G401 (cell line): ENCODE measurements at regions not wholly inside any gene's neighbourhood (a gene's known extent, or its start where the extent isn't known, plus 50 kb on each side); places are given as distances from the start of the nearest gene placed in this dataset.
"Not testable (repeated sequence)": the region's sequence is repeated elsewhere in the genome, so short reads cannot be mapped to it uniquely, and the experiment has no call there.

ENCODE experiments used
- DNase-seq: peaks from one replicate; pipeline ENCODE4 v3.0.0-alpha.2; 2015; ENCODE audit warnings: low spot score
- in situ Hi-C: cut with HindIII; loops from 2 replicates; pipeline ENCODE4 v1.10.0; 2016; ENCODE audit warnings: low sequenced_read_pairs, mixed read lengths

DNA sequence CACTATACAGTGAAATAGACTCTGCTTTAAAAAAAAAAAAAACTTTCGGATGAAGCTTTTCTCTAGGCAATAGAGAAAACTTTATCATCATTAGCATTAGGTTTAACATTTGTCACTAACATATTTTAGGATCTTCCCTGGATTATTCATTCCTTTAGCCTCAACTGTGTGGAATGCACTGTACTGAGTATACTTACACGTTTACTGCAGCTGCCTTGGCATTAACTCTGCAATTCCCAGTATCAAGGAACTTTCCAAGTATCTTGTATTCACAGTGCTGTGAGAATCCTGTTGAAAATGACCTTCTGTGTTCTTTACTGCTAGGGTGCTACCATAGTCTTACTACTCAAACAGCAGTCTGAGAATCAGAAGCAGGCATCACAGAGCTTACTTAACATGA is 328.2 kb upstream of the COL3A1 start:
- in situ Hi-C loops: no loop called here
- DNase-seq: no peak

DNA sequence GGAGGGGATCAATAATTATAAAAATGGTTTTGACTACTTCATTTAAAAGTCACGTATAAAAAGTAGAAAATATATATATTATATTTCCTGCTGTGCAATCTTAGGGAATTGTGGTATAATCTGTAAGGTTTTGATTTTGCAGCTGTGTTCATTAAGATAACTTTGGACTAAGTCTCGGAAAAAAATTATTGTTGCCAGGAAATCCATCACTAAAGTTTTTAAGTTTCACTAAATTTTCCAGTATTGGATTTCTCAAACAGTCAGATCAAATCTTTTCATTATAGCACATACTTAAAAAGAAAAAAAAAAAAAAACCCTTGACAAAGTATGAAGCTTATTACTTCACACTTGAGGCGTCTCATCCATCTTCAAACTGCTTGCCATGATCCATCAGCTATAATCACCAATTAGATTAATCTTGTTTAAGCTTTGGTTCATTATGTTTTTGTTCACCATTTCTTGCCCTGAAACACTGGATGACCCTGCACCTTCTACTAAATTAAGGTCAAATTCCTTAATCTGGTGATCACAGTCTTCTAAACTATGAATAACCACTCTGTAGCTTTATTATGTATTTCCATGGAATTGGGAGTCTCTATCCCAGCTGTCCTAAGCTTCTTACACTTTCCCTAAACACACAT is 326.6 kb upstream of the COL3A1 start:
- no peak for DNase-seq
- in situ Hi-C loops: no loop called here

DNA sequence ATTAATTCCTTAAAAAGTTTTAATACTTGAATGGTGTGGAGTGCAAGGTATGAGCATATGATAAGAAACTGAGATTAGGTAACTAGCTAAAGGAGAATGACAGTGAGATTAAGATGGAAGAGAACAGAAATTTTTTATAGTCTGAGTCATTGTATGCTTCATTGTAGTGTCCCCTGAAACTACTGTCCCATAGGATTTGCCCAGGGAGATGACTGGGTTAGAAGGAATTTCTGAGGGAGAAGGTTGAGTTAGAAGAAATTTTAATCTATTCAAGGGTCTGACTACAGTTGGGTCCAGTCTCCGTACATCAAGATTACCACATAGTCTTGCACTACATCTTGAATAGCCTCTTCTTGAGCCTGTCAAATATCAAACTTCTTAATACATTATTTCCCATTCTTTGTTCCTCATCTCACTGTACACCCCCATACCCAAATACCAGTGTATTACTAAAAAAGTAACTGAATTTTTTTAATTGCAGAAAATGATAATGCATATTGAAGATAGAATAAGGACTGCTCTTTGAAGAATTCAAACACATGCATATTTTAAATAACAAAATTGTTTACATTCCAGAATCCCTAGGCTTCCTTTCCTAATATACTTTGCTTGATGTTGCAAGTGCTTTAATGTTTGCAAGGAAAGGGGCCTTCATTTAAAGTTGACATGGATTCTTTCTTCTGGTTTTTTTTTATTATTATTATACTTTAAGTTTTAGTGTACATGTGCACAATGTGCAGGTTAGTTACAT is 314.3 kb upstream of the COL3A1 start:
- no peak for DNase-seq
- in situ Hi-C loops: no loop called here

DNA sequence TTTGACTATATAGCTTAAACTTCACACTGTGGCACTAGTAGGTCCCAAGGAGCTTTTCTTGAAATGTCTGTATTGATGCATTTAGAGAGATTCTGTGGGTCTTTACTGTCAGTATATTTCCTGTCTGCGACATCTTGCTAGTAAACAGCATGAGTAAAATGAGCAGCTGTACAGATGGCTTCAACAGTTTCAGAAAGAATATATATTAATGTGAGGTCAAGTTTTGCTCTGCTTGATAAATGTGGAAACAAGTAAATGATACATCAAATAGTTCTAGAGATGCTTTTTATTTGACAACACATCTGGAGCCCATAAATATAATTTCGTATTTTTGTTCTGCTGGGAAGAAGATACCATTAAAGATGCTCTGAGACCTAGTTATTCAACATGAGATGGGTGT is 310.9 kb upstream of the COL3A1 start:
- DNase-seq: no peak
- in situ Hi-C loops: no loop called here

DNA sequence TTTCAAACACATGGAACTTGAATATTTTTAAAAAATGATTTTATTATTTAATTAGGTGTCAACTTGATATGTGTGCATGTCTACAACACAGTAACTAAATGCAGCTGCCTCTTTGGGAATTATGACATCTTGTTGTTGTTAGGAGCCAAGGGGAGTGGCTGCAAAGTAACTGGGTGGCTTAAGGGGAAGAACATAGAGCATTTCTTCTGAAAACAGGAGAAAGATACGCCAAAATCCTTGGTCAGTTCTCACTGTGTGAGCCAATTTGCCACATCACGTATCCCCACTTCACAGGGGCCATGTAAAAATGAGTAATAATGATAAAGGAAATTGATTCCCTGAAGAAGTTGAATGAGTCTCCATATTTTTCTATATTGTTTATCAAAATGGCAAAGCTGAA is 309.8 kb upstream of the COL3A1 start:
- in situ Hi-C loops: no loop called here
- no peak for DNase-seq

DNA sequence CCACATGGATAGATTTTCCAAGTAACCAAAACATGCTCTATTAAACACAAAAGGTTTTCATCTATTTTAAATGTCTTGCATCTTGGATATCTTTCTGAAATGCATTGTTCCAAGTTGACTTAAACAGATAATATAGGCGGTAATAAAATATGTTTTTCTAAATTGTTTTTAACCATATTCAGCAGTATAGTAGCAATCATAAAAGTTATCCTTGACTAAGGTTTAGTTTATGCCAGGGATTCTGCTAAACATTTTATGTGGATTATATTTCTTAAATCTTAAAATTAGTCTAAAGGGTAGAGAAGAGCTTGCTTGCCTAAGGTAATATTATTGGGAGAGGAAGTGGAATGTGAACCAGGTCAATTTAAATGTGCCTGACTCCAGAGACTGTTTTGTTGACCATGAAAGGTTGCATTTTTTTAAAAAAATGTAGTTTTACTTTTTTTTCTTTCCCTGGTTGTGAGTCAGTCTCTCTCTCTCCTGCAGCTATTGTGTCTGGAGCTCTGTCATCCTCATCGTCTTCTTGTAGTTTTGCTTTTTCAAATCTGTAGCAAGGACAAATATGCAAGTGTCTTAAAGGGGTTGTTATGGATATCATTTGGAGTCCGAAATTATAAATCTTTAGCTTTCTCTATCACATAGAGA is 309.1 kb upstream of the COL3A1 start:
- DNase-seq: no peak
- in situ Hi-C loops: no loop called here

DNA sequence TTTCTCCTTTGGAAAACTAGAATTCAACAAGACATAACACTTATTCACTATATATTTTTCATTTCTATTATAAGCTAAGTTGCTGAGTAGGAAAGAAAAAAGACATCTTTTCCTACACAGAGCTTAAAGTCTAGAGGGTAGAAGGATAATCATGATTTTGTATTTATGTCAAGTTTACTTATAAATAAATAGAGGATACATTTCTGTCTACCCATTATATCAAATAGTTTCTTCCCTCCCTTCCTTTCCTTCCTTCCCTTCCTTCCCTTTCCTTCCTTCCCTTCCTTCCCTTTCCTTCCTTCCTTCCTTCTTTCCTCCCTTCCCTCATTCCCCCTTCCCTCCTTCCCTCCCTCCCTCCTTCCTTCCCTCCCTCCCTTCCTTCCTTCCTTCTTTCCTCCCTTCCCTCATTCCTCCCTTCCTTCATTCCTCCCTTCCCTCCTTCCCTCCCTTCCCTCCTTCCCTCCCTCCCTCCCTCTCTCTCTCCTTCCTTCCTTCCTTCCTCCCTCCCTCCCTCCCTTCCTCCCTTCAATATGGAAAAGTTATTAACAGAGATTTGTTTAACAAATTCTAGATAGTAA is 308.4 kb upstream of the COL3A1 start:
- no peak for DNase-seq
- in situ Hi-C loops: no loop called here

DNA sequence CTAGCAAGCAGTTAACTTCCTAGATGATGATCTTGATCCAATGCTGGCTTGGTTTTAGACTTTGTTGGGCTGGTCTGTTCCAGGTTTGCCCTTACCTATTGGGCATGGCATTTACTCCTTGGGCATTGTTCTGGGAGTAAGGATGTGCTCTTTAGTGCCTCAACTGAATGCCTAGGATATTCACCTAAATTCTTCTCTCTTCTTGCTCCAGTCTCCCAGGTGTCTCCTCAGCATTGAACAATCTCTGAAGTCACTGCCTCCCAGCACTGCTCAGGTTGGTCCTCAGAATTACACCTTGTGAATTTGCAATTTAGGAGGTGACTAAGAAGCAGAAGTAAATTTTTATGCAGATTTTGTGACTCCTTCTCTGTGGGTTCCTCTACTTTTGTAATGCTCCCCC is 307.7 kb upstream of the COL3A1 start:
- no peak for DNase-seq
- in situ Hi-C loops: no loop called here

DNA sequence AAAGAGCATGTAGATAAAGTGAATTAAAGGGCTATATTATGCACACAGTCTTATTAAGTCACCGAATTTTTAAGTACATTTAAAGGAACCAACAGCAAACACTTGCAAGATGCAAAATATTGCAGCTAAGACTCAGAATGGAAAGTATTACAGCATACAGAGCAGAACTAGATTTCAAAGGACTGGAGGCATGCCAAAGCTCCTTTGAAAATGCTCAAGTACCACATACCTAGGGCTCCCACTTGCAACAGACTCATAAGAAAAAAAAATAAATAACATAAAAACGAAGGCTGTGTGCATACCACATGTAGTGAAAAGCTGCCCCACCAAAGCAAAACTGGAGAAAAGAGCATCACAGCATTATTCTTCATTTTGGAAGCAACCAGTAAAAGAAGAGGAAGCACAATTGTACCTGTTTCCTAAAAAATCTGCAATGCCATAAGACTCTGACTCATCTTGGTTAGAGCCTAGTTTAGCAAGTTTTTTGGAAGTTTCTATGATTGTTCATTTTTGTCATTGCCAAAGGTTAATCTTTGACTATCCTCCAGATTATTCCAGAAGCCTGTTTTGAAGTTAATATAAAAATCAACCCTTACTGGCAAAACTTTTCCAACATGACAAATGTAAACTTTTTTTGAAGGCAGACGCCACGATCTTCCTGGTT is 306.0 kb upstream of the COL3A1 start:
- in situ Hi-C loops: no loop called here
- DNase-seq: no peak

DNA sequence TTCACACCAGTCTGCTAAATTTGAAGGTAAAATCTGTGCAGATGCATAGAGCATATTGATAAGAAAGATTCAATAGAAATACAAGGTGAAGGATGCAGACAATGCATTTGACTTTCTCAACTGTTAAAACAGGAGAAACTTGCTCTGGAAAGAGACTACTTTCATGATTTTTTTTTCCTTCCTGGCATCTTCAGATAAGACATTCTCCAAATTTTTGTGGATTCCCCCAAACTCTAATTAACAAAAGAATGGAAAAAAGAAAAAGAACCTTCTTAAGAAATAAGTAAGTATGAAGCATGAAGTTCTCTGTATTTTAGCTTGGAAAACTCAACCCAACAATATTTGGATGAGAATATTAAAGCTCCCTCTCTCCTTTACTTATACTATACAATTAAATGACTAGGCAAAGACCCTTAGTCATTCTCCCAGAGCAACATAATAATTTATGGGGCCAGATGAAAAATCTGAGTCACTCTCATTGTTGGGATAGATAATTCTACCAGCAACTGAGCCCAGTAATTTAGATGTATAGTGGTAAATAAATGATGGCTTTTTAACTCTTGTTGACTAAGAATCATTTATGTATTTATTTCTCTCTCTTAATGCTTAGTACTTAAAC is 298.7 kb upstream of the COL3A1 start:
- DNase-seq: no peak

DNA sequence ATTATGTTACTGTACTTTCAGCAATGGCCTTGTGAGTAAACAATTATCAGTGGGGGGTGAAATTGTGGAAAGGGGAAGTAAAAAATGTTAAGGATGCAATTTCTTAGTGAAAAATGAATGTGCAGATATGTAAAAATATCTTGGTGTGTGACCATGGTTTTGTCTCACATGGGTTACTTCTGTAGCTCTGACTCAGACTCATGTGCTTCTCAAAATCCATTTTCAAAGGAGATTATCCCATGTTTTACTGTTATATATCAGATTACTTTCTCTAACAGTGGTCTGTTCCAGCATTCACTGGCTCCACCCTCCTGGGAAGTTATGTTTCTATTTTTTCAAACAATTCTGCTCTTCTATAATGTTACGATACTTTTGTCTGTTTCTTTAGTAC is 298.2 kb upstream of the COL3A1 start:
- DNase-seq: no peak
- in situ Hi-C loops: no loop called here

More for the DNA sequence above, 298.7 kb upstream of the COL3A1 start:
- in situ Hi-C loops: no loop called here

DNA sequence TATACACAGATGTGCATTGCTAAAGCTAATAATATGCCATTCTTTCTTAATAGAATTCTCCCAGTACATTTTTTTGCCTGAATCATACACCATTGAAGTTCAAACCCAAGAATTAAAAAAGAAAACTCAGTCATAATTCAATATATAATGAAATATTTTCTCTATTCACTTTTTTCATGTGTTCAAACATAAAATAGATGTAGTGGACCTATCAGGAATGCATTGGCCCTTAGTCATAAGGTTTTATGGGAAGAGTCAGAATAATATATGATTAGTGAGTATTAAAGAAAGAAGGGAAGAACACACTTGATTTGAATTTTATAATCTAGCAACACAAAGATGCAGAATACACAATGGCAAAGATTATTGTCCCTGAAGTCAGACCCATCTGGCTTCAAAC is 297.0 kb upstream of the COL3A1 start:
- in situ Hi-C loops: no loop called here
- no peak for DNase-seq

DNA sequence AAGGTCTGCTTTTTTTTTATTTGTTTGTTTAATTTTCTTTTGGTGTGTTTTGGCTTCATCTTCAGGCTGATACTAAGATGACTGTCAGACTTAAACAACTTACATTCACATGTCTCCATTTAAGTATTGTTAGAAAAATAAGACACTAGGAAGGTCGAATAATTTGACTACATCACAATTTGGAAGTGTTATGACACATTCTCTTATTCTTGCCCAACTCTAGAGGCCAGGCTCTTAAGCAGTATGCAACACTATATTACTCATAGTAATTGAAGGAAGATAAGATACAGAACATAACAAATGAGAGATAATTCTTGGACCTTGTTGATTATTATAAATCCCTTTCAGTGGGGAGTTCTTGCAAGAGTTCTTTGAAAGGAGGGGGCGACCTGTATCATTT is 295.3 kb upstream of the COL3A1 start:
- DNase-seq: no peak
- in situ Hi-C loops: no loop called here

DNA sequence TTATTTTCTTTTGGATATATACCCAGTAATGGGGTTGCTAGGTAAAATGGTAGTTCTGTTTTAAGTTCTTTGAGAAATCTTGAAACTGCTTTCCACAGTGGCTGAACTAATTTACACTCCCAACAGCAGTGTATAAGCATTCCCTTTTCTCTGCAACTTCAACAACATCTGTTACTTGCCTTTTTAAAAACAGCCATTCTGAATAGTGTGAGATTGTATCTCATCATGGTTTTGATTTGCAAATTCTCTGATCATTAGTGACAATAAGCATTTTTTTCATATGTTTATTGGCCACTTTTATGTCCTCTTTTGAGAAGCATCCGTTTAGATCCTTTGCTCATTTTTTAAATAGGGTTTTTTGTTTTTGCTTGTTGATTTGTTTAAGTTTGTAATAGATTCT is 291.3 kb upstream of the COL3A1 start:
- in situ Hi-C loops: no loop called here

DNA sequence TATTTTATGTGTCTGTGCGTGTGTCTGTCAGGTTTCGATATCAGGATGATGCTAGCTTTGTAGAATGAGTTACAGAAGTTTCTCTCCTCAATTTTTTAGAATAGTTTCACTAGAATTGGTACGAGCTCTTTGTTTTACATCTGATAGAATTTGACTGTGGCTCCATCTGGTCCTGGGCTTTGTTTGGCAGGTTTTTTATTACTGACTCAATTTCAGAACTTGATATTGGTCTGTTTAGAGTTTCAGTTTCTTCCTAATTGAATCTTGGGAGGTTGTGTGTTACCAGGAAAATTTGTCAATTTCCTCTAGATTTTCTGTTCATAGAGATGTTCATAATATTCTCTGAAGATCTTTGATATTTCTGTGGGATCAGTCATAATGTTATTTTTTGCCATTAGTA is 289.4 kb upstream of the COL3A1 start:
- no peak for DNase-seq
- in situ Hi-C loops: no loop called here

More for the DNA sequence above, 291.3 kb upstream of the COL3A1 start:
- DNase-seq: no peak

DNA sequence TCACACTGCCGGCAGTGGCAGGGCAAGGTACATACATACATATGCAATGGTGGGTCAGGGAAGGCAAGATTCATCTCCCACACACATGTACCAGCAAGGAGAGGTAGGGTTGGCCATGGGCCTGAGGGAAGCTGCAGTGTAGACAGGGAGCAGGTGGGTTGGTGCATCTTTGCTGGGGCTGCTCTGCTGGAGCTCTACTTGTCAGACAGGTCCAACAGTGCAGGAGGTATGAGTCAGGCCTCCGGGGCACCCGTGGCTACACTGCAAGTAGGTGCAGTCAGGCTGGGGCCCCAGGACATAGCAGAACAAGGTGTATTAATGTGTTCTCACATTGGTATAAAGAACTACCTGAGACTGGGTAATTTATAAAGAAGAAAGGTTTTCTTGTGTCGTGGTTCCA is 281.1 kb upstream of the COL3A1 start:
- in situ Hi-C loops: no loop called here
- no peak for DNase-seq

DNA sequence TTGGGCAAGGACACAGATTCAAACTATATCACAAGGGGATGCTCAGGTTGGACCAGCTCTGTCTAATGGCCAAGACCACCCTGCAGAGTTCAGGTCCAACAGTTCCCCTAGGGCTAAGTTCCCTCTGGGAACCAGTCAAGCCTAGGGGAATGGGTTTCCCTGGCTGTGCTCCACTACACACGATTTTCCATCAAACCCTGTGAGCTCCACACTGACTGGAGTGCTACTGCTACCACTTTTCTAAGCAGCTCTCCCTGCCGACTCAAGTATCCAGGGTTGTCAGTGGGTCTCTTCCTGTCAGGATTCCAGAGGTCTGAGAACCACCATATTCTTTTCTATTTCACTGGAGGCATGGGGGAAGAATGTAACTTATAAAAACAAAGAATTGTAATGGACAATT is 280.4 kb upstream of the COL3A1 start:
- no peak for DNase-seq
- in situ Hi-C loops: no loop called here

DNA sequence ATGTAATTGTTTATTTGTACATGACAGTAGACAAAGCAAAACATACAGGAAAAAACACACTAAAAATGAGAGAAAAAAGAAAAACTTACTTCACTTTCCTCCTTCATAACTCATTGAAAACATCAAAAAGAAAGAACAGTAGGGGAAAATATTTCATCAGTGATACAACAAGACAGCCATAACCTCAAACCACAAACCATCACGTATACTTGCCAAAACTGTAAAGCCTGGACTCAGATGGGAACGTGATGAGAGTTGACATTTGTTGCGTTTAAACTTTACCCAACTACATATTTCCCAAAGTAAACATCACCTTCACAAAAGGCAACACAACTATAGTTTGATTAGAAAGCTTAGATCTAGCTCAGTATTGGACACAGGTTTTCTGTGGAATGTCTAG is 278.2 kb upstream of the COL3A1 start:
- in situ Hi-C loops: no loop called here
- no peak for DNase-seq

DNA sequence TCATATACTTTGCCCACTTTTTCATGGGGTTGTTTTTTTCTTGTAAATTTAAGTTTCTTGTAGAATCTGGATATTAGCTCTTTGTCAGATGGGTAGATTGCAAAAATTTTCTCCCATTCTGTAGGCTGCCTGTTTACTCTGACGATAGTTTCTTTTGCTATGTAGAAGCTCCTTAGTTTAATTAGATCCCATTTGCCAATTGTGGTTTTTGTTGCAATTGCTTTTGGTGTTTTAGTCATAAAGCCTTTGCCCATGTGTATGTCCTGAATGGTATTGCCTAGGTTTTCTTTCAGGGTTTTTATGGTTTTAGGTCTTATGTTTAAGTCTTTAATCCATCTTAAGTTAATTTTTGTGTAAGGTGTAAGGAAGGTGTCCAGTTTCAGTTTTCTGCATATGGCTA is 276.0 kb upstream of the COL3A1 start:
- in situ Hi-C loops, DNase-seq: not testable (repeated sequence)
